ENCODE measurements at regions not wholly inside any gene's neighbourhood (a gene's known extent, or its start where the extent isn't known, plus 50 kb on each side); places are given as distances from the start of the nearest gene placed in this dataset.

DNA sequence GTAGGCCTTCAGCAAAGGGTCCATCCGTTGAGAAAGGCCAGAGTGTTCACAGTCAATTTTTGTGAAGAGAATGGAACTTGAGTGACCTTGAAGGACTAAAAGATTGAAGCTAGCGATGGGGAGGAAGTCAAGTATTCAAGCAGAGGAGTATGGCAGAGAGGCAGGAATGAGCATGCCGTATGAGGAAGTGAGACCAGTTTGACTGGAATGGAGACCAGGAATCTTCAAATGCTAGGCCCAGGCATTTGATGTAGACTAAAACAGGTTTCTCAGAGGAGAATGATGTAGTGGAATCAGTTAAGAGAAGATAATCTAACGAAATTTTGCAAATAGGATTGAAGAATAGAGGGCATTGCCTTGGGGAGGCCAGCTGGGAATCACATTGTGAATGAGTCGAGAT, 90.4 kb upstream of the SEMA6A start:
- FAIRE-seq (no peak), DNase-seq (ENCODE audit: low read depth) (peak; percentile 22)
- TF ChIP-seq, protein P1, sequence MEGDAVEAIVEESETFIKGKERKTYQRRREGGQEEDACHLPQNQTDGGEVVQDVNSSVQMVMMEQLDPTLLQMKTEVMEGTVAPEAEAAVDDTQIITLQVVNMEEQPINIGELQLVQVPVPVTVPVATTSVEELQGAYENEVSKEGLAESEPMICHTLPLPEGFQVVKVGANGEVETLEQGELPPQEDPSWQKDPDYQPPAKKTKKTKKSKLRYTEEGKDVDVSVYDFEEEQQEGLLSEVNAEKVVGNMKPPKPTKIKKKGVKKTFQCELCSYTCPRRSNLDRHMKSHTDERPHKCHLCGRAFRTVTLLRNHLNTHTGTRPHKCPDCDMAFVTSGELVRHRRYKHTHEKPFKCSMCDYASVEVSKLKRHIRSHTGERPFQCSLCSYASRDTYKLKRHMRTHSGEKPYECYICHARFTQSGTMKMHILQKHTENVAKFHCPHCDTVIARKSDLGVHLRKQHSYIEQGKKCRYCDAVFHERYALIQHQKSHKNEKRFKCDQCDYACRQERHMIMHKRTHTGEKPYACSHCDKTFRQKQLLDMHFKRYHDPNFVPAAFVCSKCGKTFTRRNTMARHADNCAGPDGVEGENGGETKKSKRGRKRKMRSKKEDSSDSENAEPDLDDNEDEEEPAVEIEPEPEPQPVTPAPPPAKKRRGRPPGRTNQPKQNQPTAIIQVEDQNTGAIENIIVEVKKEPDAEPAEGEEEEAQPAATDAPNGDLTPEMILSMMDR (IDR thresholded peaks at IDR 0.05; ENCODE audit: insufficient read depth, low read length, severe bottlenecking) = no peak
- Histone ChIP-seq H3K27me3 (ENCODE audit: control insufficient read depth, insufficient read depth, low read length) (no peaks in the 10 kb centered on the region), H3K36me3 (ENCODE audit: control insufficient read depth, insufficient read depth, low read length) (no peaks in the 10 kb centered on the region), H3K4me3 (ENCODE audit: low read depth, low read length) (no peak overlapping the region)

DNA sequence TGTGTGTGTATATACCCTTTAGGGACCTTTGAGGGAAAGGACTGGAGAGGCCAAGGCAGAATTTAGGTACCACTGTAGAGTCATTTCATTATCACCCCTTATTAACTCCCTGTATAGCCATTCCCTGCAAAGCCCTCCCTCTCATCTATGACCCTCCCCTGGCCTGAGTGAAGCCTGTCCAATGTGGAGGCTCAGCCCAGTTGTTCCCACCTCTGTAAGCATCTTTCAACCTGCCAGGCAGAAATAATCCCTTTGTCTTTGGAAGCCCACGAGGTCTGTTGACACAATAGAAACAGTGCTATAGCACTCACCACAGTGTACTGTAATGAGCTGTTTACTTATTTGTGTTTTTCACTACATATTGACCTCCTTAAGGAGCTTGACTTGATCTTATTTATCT, 88.5 kb upstream of the SEMA6A start:
- no peaks in the 10 kb centered on the region for H3K27me3 ChIP-seq (ENCODE audit: control insufficient read depth, insufficient read depth, low read length)
- H3K36me3 ChIP-seq (ENCODE audit: control insufficient read depth, insufficient read depth, low read length) = no peaks in the 10 kb centered on the region
- TF ChIP-seq, protein P1 (IDR thresholded peaks at IDR 0.05; ENCODE audit: insufficient read depth, low read length, severe bottlenecking) = no peak
- H3K4me3 ChIP-seq (ENCODE audit: low read depth, low read length) = no peak overlapping the region
- no peak for DNase-seq (ENCODE audit: low read depth)
- no peak for FAIRE-seq

DNA sequence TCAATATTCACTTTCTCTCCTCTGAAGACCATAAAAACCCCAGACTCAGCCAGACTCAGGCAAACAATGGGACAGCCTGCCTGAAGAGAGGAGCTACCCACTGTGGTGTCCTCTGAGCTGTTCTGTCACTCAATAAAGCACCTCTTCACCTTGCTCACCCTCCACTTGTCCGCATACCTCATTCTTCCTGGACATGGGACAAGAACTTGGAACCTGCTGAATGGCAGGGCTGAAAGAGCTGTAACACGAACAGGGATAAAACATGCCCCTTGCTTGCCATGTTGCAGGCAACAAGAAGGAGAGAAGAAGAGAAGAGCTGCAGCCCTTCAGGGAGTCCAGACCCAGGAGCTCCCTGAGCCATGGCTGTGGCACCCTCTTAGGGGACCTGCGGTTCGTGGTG, 86.8 kb upstream of the SEMA6A start:
- Histone ChIP-seq H3K4me3 (ENCODE audit: low read depth, low read length) (no peak overlapping the region), H3K27me3 (ENCODE audit: control insufficient read depth, insufficient read depth, low read length) (no peaks in the 10 kb centered on the region), H3K36me3 (ENCODE audit: control insufficient read depth, insufficient read depth, low read length) (no peaks in the 10 kb centered on the region)
- FAIRE-seq = no peak
- TF ChIP-seq, protein P1 (IDR thresholded peaks at IDR 0.05; ENCODE audit: insufficient read depth, low read length, severe bottlenecking) = no peak
- DNase-seq (ENCODE audit: low read depth) = no peak

DNA sequence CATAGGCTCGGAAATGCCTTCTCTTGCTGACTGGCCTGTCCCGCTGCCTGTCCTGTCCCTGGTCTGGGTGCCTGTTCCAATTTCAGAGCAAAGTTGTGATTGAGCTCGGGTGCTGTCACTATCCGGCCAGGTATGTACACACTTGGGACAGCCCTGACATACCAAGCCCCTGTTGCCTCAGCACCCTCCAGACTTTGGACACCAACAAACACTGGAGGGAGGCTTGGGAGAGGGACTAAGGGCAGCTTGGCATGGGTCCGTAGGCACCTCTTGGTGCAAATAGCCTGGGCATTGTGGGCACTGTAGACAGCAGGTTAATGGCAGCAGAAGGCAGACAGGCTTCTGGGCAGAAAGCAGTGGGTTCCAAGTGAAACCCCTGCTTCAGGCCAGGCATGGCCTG, 86.3 kb upstream of the SEMA6A start:
- H3K27me3 ChIP-seq (ENCODE audit: control insufficient read depth, insufficient read depth, low read length) = no peaks in the 10 kb centered on the region
- no peak for FAIRE-seq
- TF ChIP-seq, protein P1 (IDR thresholded peaks at IDR 0.05; ENCODE audit: insufficient read depth, low read length, severe bottlenecking) = no peak

DNA sequence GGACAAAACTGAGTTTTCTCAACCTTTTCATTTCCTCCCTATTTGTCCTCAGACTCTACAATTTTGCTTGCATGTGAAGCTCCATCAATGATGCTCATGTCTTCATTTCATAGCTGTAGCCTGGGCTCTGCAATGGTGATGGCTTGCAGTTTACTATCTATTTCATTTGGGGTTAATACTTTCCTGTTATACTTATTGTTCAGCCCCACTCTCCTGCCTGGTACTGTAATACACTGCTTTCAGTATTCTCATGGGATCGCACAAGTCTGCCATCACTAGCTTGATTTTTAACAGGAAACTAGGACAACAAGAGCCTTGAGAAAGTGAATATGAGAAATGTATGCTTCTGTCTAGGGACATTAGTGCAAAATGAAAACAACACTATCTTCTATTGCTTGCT, 84.2 kb upstream of the SEMA6A start:
- Histone ChIP-seq H3K36me3 (ENCODE audit: control insufficient read depth, insufficient read depth, low read length) (no peaks in the 10 kb centered on the region), H3K27me3 (ENCODE audit: control insufficient read depth, insufficient read depth, low read length) (no peaks in the 10 kb centered on the region), H3K4me3 (ENCODE audit: low read depth, low read length) (no peak overlapping the region)
- no peak for DNase-seq (ENCODE audit: low read depth)
- TF ChIP-seq, protein P1 (IDR thresholded peaks at IDR 0.05; ENCODE audit: insufficient read depth, low read length, severe bottlenecking) = no peak
- FAIRE-seq = no peak

More for the DNA sequence above, 86.3 kb upstream of the SEMA6A start:
- H3K36me3 ChIP-seq (ENCODE audit: control insufficient read depth, insufficient read depth, low read length) = no peaks in the 10 kb centered on the region
- no peak for DNase-seq (ENCODE audit: low read depth)
- no peak overlapping the region for H3K4me3 ChIP-seq (ENCODE audit: low read depth, low read length)

DNA sequence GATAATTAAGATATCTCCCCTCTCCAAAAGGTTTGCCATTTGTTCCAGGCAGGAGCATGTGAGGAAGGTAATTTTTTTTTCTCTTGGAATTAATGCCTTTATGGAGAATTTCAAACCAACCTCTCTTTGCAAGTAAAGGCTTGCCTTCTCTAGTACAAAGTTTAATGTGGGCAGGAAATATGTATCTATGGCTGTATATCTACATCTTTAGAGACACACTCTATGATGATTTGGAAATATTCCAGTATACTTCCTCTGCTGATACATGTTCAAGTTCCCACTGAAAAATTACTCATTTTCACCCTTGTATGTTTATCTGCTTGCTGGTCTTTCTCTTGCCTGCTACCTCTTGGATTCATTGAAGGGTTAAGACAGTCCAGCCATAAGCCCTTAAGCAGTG, 83.5 kb upstream of the SEMA6A start:
- DNase-seq (ENCODE audit: low read depth) = peak; percentile 91
- Histone ChIP-seq H3K4me3 (ENCODE audit: low read depth, low read length) (no peak overlapping the region), H3K36me3 (ENCODE audit: control insufficient read depth, insufficient read depth, low read length) (no peaks in the 10 kb centered on the region), H3K27me3 (ENCODE audit: control insufficient read depth, insufficient read depth, low read length) (no peaks in the 10 kb centered on the region)
- no peak for FAIRE-seq
- TF ChIP-seq, protein P1 (IDR thresholded peaks at IDR 0.05; ENCODE audit: insufficient read depth, low read length, severe bottlenecking) = no peak

Data from bronchial epithelial cell (primary cell).